IMR-90 (cell line): ENCODE measurements at regions not wholly inside any gene's neighbourhood (a gene's known extent, or its start where the extent isn't known, plus 50 kb on each side); places are given as distances from the start of the nearest gene placed in this dataset.

Experiments used
- BHLHE40 ChIP-seq: fragments of 150-350 bp; IDR thresholded peaks from 2 replicates; pipeline ENCODE4 v1.6.1; 2016; ENCODE audit warnings: mild to moderate bottlenecking, low read depth, low read length
- CHD1 ChIP-seq: IDR thresholded peaks from 2 replicates; pipeline ENCODE4 v1.6.1; 2012; ENCODE audit warnings: low read depth, low read length, improper control_type of control experiment
- MAFK ChIP-seq: IDR thresholded peaks from 2 replicates; pipeline ENCODE4 v1.6.1; 2012; ENCODE audit warnings: low read depth, low read length, improper control_type of control experiment
- MAZ ChIP-seq: IDR thresholded peaks from 2 replicates; pipeline ENCODE4 v1.6.1; 2012; ENCODE audit warnings: low read depth, mild to moderate bottlenecking, low read length, improper control_type of control experiment, moderate library complexity, borderline replicate concordance
- MXI1 ChIP-seq: IDR thresholded peaks from 2 replicates; pipeline ENCODE4 v1.6.1; 2012; ENCODE audit warnings: low read depth, mild to moderate bottlenecking, low read length, moderate library complexity, borderline replicate concordance
- POLR2A ChIP-seq: IDR thresholded peaks from 2 replicates; pipeline ENCODE4 v1.6.1; 2012; ENCODE audit warnings: mild to moderate bottlenecking, low read depth, low read length
- RAD21 ChIP-seq: IDR thresholded peaks from 2 replicates; pipeline ENCODE4 v1.6.1; 2012; ENCODE audit warnings: low read length, improper control_type of control experiment
- RCOR1 ChIP-seq: IDR thresholded peaks from 2 replicates; pipeline ENCODE4 v1.6.1; 2012; ENCODE audit warnings: mild to moderate bottlenecking, low read length, improper control_type of control experiment; ENCODE audit not compliant: insufficient replicate concordance
- RFX5 ChIP-seq: IDR thresholded peaks from 2 replicates; pipeline ENCODE4 v1.8.0; 2012; ENCODE audit warnings: low read depth, mild to moderate bottlenecking, low read length, moderate library complexity
- SMC3 ChIP-seq: fragments of 150-350 bp; IDR thresholded peaks from 2 replicates; pipeline ENCODE4 v1.6.1; 2016; ENCODE audit warnings: low read depth, mild to moderate bottlenecking, antibody characterized with exemption, low read length, moderate library complexity
- TF ChIP-seq, protein P1 (sequence below): conservative IDR thresholded peaks from 2 replicates; pipeline ENCODE4 v1.5.1; 2012; ENCODE audit warnings: mild to moderate bottlenecking, low read depth, low read length, improper control_type of control experiment
- TF ChIP-seq, protein P2 (sequence below): fragments of 150-350 bp; IDR thresholded peaks from 2 replicates; pipeline ENCODE4 v1.6.1; 2016; ENCODE audit warnings: low read depth, mild to moderate bottlenecking, low read length, moderate library complexity, borderline replicate concordance
- TF ChIP-seq, protein P3 (sequence below): fragments of 150-350 bp; IDR thresholded peaks from 2 replicates; pipeline ENCODE4 v1.6.1; 2017; ENCODE audit warnings: mild to moderate bottlenecking, antibody characterized with exemption, low read length, low read depth

DNA sequence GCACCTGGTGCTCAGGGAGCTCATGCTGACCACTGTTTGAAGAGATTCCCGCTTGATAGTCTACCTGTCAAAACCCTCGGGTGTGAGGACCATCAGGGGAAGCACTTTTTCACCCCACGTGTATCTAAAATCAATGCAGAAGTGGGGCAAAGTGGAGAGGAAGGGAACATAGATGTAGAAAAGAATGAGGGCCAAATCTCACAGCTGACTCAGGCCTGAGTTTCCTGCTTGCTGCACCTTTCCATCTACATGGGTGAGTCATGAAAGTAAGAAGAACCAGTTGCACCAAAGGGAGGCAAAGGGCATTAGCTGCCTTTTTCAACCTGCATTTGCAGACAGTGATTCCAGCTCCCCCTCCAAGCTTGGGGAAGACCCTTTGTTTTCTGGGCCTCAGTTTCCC, 100.2 kb upstream of the MYCN start:
- TF ChIP-seq RAD21 (no peak), CHD1 (no peak), MAFK (no peak), BHLHE40 (no peak), POLR2A (no peak), RCOR1 (no peak), RFX5 (no peak), MAZ (no peak), MXI1 (no peak), SMC3 (no peak)
- TF ChIP-seq, protein P1, sequence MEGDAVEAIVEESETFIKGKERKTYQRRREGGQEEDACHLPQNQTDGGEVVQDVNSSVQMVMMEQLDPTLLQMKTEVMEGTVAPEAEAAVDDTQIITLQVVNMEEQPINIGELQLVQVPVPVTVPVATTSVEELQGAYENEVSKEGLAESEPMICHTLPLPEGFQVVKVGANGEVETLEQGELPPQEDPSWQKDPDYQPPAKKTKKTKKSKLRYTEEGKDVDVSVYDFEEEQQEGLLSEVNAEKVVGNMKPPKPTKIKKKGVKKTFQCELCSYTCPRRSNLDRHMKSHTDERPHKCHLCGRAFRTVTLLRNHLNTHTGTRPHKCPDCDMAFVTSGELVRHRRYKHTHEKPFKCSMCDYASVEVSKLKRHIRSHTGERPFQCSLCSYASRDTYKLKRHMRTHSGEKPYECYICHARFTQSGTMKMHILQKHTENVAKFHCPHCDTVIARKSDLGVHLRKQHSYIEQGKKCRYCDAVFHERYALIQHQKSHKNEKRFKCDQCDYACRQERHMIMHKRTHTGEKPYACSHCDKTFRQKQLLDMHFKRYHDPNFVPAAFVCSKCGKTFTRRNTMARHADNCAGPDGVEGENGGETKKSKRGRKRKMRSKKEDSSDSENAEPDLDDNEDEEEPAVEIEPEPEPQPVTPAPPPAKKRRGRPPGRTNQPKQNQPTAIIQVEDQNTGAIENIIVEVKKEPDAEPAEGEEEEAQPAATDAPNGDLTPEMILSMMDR, result no peak
- TF ChIP-seq, protein P2, sequence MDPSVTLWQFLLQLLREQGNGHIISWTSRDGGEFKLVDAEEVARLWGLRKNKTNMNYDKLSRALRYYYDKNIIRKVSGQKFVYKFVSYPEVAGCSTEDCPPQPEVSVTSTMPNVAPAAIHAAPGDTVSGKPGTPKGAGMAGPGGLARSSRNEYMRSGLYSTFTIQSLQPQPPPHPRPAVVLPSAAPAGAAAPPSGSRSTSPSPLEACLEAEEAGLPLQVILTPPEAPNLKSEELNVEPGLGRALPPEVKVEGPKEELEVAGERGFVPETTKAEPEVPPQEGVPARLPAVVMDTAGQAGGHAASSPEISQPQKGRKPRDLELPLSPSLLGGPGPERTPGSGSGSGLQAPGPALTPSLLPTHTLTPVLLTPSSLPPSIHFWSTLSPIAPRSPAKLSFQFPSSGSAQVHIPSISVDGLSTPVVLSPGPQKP, result no peak
- TF ChIP-seq, protein P3, sequence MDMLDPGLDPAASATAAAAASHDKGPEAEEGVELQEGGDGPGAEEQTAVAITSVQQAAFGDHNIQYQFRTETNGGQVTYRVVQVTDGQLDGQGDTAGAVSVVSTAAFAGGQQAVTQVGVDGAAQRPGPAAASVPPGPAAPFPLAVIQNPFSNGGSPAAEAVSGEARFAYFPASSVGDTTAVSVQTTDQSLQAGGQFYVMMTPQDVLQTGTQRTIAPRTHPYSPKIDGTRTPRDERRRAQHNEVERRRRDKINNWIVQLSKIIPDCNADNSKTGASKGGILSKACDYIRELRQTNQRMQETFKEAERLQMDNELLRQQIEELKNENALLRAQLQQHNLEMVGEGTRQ, result no peak
